ENCODE measurements at regions not wholly inside any gene's neighbourhood (a gene's known extent, or its start where the extent isn't known, plus 50 kb on each side); places are given as distances from the start of the nearest gene placed in this dataset.

- TF ChIP-seq YY1 (IDR thresholded peaks at IDR 0.05; ENCODE audit: low read depth) (no peak), POLR2AphosphoS5 (IDR thresholded peaks at IDR 0.05; ENCODE audit: low read depth, low read length) (no peak), RAD21 (IDR thresholded peaks at IDR 0.05; ENCODE audit: low read length) (no peak), GABPA (IDR thresholded peaks at IDR 0.05; ENCODE audit: low read depth) (no peak), GATA2 (CRISPR knock-in tag; IDR thresholded peaks at IDR 0.05) (no peak), USF2 (IDR thresholded peaks at IDR 0.05; ENCODE audit: borderline replicate concordance, low read depth, low read length) (no peak), TEAD4 (IDR thresholded peaks at IDR 0.05; ENCODE audit: borderline replicate concordance, insufficient read depth) (no peak), FOXM1 (IDR thresholded peaks at IDR 0.05; ENCODE audit: low read depth) (no peak), FOXJ3 (CRISPR knock-in tag; IDR thresholded peaks at IDR 0.05) (no peak), FOSL2 (IDR thresholded peaks at IDR 0.05; ENCODE audit: borderline replicate concordance, low read depth) (no peak), NFIC (IDR thresholded peaks at IDR 0.05; ENCODE audit: borderline replicate concordance) (no peak)
- TF ChIP-seq, protein P1, sequence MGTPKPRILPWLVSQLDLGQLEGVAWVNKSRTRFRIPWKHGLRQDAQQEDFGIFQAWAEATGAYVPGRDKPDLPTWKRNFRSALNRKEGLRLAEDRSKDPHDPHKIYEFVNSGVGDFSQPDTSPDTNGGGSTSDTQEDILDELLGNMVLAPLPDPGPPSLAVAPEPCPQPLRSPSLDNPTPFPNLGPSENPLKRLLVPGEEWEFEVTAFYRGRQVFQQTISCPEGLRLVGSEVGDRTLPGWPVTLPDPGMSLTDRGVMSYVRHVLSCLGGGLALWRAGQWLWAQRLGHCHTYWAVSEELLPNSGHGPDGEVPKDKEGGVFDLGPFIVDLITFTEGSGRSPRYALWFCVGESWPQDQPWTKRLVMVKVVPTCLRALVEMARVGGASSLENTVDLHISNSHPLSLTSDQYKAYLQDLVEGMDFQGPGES (IDR thresholded peaks at IDR 0.05; ENCODE audit: low read depth, low read length): no peak
- Histone ChIP-seq H3K27ac (ENCODE audit: low read depth in 2 of 2, low read length in 1 of 2) (no peak overlapping the region), H3K4me2 (no peak overlapping the region), H3F3A (replicated peaks; ENCODE audit: insufficient read depth) (no peaks in the 10 kb centered on the region), H3K79me2 (ENCODE audit: insufficient read depth) (no peaks in the 10 kb centered on the region), H3K4me3 (ENCODE audit: low read depth in 2 of 2, low read length in 1 of 2) (no peak overlapping the region), H3K27me3 (ENCODE audit: insufficient read depth) (no peaks in the 10 kb centered on the region), H3K9ac (no peak overlapping the region), H3K4me1 (ENCODE audit: control insufficient read depth in 1 of 2, insufficient read depth in 2 of 2, low read depth in 1 of 2, low read length in 1 of 2) (no peaks in the 10 kb centered on the region), H3K9me2 (peaks cover 3% of the 10 kb centered on the region; the same call in 1 of the 2 replicates), H3K9me3 (no peaks in the 10 kb centered on the region), H4K20me1 (ENCODE audit: insufficient read depth) (no peaks in the 10 kb centered on the region), H3K36me3 (replicated peaks in 1 of 2; ENCODE audit: control insufficient read depth in 1 of 2, insufficient read depth in 2 of 2, low read length in 1 of 2) (no peaks in the 10 kb centered on the region), H2AFZ (ENCODE audit: low read depth) (no peak overlapping the region)
- ChIA-PET POLR2A (no interaction called here), CTCF (no interaction called here)
- DNase-seq: no peak
- 53% methylated on average over 7 of the region's 7 CpGs for WGBS (ENCODE audit: low lambda C conversion rate)
These were observed 134.5 kb downstream of the URB2 start for GRCh38 chr1:229760478-229760996.

- POLR2A ChIA-PET: no interaction called here
- Histone ChIP-seq H3K4me1 (ENCODE audit: control insufficient read depth in 1 of 2, insufficient read depth in 2 of 2, low read depth in 1 of 2, low read length in 1 of 2) (no peaks in the 10 kb centered on the region), H3K4me3 (ENCODE audit: low read depth in 2 of 2, low read length in 1 of 2) (no peak overlapping the region), H3K9me2 (peaks cover 5% of the 10 kb centered on the region; the same call in 1 of the 2 replicates), H3K79me2 (ENCODE audit: insufficient read depth) (no peaks in the 10 kb centered on the region), H3K27ac (ENCODE audit: low read depth in 2 of 2, low read length in 1 of 2) (no peak overlapping the region), H3K9ac (no peak overlapping the region), H2AFZ (ENCODE audit: low read depth) (no peak overlapping the region), H3K9me3 (no peaks in the 10 kb centered on the region), H3K4me2 (no peak overlapping the region), H3K27me3 (ENCODE audit: insufficient read depth) (no peaks in the 10 kb centered on the region), H4K20me1 (ENCODE audit: insufficient read depth) (no peaks in the 10 kb centered on the region), H3F3A (replicated peaks; ENCODE audit: insufficient read depth) (no peaks in the 10 kb centered on the region), H3K36me3 (replicated peaks in 1 of 2; ENCODE audit: control insufficient read depth in 1 of 2, insufficient read depth in 2 of 2, low read length in 1 of 2) (no peaks in the 10 kb centered on the region)
- CTCF ChIA-PET: no interaction called here
- no peak for DNase-seq
- WGBS (ENCODE audit: low lambda C conversion rate): 24% methylated on average over 5 of the region's 5 CpGs
- TF ChIP-seq FOSL2 (IDR thresholded peaks at IDR 0.05; ENCODE audit: borderline replicate concordance, low read depth): no peak
- no peak for TF ChIP-seq POLR2AphosphoS5 (IDR thresholded peaks at IDR 0.05; ENCODE audit: low read depth, low read length)
- TF ChIP-seq SMC3 (IDR thresholded peaks at IDR 0.05; ENCODE audit: low read depth, low read length): no peak
- TF ChIP-seq TAF1 (IDR thresholded peaks at IDR 0.05; ENCODE audit: borderline replicate concordance, low read depth, low read length): no peak
These were observed 136.8 kb downstream of the URB2 start for GRCh38 chr1:229762891-229763290.

All from SK-N-SH (cell line).